ENCODE measurements at regions not wholly inside any gene's neighbourhood (a gene's known extent, or its start where the extent isn't known, plus 50 kb on each side); places are given as distances from the start of the nearest gene placed in this dataset.

DNA sequence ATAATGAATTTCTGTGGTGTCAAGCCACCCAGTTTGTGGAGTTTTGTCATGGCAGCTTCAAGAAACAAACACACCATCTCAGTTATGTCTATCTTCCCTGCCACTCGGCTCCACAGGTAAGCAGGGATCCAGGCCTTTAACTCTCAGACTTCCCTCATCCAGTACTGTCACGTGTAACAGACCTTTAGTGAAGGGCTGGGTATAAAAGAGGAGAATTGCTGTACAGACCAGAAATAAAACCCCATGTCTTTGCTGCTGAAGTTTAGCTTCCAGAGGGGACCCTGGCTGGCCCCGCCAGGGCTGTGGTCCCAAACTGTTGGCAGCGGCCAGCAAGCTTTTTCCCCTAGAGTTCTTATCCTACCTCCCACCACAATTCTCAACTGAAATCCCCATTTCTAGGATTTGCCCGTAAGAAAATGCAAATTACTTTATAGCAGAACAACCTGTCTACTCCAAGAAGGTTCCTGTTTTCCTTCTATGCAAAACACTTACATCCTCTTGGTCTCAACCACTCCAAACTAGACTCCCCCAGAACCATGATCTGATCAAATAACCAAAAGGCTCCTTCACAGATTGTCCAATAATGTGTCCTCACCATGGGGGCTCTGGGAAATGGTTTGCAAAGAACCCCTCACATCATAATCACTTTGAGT lies 438.0 kb upstream of the ID2 start:
- TF ChIP-seq POLR2A (IDR thresholded peaks at IDR 0.05; ENCODE audit: low read depth) (no peak), EP300 (IDR thresholded peaks at IDR 0.05) (no peak)
- TF ChIP-seq, protein P1, sequence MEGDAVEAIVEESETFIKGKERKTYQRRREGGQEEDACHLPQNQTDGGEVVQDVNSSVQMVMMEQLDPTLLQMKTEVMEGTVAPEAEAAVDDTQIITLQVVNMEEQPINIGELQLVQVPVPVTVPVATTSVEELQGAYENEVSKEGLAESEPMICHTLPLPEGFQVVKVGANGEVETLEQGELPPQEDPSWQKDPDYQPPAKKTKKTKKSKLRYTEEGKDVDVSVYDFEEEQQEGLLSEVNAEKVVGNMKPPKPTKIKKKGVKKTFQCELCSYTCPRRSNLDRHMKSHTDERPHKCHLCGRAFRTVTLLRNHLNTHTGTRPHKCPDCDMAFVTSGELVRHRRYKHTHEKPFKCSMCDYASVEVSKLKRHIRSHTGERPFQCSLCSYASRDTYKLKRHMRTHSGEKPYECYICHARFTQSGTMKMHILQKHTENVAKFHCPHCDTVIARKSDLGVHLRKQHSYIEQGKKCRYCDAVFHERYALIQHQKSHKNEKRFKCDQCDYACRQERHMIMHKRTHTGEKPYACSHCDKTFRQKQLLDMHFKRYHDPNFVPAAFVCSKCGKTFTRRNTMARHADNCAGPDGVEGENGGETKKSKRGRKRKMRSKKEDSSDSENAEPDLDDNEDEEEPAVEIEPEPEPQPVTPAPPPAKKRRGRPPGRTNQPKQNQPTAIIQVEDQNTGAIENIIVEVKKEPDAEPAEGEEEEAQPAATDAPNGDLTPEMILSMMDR (IDR thresholded peaks at IDR 0.05), result no peak

All from esophagus muscularis mucosa (tissue), 4 donors.